ENCODE measurements at regions not wholly inside any gene's neighbourhood (a gene's known extent, or its start where the extent isn't known, plus 50 kb on each side); places are given as distances from the start of the nearest gene placed in this dataset.

DNA sequence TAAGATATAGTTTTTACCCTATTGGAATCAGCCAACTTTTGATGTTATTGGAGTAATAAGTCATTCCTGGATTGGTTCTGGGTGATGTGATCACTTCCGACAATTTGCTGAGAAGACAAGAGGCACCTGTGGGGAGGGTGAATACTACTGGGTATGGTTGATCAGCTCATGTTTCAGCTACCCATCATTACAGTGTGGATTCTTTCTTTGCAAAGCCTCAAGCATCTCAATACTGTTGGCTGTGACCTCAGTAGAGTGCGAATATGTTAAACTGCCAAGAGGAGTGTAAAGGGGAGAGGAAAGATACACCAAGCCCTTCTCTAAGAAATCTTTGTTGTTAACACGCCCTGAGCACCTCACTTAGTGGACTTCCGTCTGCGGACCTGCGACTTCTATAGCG is 317.7 kb downstream of the TDRD15 start:
- TF ChIP-seq, protein P1, sequence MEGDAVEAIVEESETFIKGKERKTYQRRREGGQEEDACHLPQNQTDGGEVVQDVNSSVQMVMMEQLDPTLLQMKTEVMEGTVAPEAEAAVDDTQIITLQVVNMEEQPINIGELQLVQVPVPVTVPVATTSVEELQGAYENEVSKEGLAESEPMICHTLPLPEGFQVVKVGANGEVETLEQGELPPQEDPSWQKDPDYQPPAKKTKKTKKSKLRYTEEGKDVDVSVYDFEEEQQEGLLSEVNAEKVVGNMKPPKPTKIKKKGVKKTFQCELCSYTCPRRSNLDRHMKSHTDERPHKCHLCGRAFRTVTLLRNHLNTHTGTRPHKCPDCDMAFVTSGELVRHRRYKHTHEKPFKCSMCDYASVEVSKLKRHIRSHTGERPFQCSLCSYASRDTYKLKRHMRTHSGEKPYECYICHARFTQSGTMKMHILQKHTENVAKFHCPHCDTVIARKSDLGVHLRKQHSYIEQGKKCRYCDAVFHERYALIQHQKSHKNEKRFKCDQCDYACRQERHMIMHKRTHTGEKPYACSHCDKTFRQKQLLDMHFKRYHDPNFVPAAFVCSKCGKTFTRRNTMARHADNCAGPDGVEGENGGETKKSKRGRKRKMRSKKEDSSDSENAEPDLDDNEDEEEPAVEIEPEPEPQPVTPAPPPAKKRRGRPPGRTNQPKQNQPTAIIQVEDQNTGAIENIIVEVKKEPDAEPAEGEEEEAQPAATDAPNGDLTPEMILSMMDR (IDR thresholded peaks at IDR 0.05; ENCODE audit: low read depth, low read length, poor library complexity, severe bottlenecking): no peak
- TF ChIP-seq EZH2phosphoT487 (IDR thresholded peaks at IDR 0.05; ENCODE audit: borderline replicate concordance, low read length): no peak
